ENCODE measurements at regions not wholly inside any gene's neighbourhood (a gene's known extent, or its start where the extent isn't known, plus 50 kb on each side); places are given as distances from the start of the nearest gene placed in this dataset.

DNA sequence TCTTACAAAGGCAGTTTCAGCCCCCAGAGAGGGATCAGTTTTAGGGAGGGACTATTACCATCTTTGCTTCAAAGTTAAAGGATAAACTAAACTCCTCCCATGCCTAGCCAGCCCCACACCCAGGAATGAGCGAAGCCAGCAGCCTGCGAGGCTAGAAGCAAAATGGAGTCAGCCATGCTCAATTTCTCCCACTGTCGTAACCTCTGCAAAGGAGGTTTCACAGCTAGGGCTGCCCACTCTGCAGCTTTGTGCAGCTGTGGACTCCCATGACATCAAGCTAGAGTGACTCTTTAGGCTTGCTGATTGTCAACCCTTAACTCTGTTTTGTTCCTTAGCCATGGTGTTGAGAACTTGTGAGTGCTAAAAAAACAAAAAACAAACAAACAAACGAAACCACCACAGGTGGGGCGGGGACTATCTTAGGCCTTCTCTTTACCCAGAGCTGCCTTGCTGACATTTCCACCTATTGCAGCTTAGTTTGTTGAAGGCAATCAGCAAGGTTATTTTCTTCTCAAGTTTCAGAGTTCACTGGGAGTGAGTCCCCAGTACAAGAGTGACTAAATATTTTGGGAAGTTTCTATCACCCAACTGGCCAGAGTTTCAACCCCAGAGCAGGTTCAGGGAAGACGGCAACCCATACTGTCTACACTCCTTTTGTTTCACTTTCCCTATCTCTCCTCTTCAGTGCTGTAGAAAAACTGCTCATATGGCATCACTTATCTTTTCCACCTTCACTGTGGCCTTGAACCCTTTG is 592.1 kb downstream of the XIRP2 start:
- DNase-seq = no peak
- H3K36me3 Mint-ChIP-seq (ENCODE audit: low read depth) = no peaks in the 10 kb centered on the region
- no peaks in the 10 kb centered on the region for H3K4me1 Mint-ChIP-seq (ENCODE audit: low read depth)
- H3K4me3 Mint-ChIP-seq = no peak overlapping the region
- no peaks in the 10 kb centered on the region for H3K27me3 Mint-ChIP-seq (ENCODE audit: insufficient read depth)
- TF ChIP-seq, protein P1, sequence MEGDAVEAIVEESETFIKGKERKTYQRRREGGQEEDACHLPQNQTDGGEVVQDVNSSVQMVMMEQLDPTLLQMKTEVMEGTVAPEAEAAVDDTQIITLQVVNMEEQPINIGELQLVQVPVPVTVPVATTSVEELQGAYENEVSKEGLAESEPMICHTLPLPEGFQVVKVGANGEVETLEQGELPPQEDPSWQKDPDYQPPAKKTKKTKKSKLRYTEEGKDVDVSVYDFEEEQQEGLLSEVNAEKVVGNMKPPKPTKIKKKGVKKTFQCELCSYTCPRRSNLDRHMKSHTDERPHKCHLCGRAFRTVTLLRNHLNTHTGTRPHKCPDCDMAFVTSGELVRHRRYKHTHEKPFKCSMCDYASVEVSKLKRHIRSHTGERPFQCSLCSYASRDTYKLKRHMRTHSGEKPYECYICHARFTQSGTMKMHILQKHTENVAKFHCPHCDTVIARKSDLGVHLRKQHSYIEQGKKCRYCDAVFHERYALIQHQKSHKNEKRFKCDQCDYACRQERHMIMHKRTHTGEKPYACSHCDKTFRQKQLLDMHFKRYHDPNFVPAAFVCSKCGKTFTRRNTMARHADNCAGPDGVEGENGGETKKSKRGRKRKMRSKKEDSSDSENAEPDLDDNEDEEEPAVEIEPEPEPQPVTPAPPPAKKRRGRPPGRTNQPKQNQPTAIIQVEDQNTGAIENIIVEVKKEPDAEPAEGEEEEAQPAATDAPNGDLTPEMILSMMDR (IDR thresholded peaks at IDR 0.05) = no peak
- H3K9me3 Mint-ChIP-seq = peaks cover 41% of the 10 kb centered on the region
- no peak overlapping the region for H3K27ac Mint-ChIP-seq

DNA sequence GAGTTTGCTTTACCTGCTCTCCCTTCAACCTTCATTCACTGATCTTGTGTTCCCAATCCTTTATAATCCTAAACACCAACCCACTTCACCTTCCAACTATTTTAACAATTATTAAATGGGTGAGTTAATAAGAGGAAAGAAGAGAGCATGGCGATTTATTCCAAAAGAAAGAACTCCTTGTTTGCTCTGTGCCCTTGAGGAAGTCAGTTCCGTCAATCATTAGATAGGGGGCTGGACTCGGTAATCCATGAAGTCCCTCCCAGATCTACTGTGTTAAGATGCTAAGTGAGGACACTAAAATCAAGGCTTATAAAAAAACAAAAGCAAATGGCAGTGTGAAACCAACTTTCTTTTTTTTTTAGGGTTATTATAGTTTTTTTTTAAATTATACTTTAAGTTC is 589.9 kb downstream of the XIRP2 start:
- Mint-ChIP-seq H3K4me3 (no peak overlapping the region), H3K36me3 (ENCODE audit: low read depth) (no peaks in the 10 kb centered on the region), H3K27me3 (ENCODE audit: insufficient read depth) (no peaks in the 10 kb centered on the region), H3K4me1 (ENCODE audit: low read depth) (no peaks in the 10 kb centered on the region), H3K27ac (no peak overlapping the region), H3K9me3 (peaks cover 41% of the 10 kb centered on the region)
- TF ChIP-seq, protein P1 (IDR thresholded peaks at IDR 0.05) = no peak
- no peak for DNase-seq

GRCh38 chr2:167475791-167476190 is 587.5 kb downstream of the XIRP2 start:
- H3K4me1 Mint-ChIP-seq (ENCODE audit: low read depth) = no peaks in the 10 kb centered on the region
- H3K27ac Mint-ChIP-seq = no peak overlapping the region
- no peak for DNase-seq
- H3K36me3 Mint-ChIP-seq (ENCODE audit: low read depth) = no peaks in the 10 kb centered on the region
- H3K27me3 Mint-ChIP-seq (ENCODE audit: insufficient read depth) = no peaks in the 10 kb centered on the region
- TF ChIP-seq, protein P1 (IDR thresholded peaks at IDR 0.05) = no peak
- peaks cover 38% of the 10 kb centered on the region for H3K9me3 Mint-ChIP-seq
- H3K4me3 Mint-ChIP-seq = no peak overlapping the region

DNA sequence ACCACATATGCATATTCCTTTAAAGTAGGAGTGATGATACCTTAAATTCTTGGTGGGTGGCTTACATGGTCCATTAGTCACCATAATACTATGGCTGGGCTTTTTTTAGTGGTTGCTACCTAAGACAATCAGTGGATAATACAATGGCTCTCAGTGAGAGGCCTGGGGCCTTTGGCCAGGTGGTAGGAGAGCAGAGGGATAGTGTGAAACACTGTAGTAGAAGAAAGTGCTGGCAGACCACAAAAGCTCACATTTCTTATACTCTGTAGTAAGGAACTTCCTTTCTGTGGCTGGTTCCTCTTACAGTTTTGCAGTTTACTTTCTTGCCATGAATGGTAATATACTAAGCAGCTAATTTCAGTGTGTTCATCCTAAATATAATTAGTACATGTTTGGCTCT is 583.5 kb downstream of the XIRP2 start:
- Mint-ChIP-seq H3K9me3 (peaks cover 36% of the 10 kb centered on the region), H3K4me1 (ENCODE audit: low read depth) (no peaks in the 10 kb centered on the region), H3K27ac (no peak overlapping the region), H3K36me3 (ENCODE audit: low read depth) (no peaks in the 10 kb centered on the region), H3K27me3 (ENCODE audit: insufficient read depth) (no peaks in the 10 kb centered on the region), H3K4me3 (no peak overlapping the region)
- TF ChIP-seq, protein P1 (IDR thresholded peaks at IDR 0.05) = no peak
- no peak for DNase-seq

DNA sequence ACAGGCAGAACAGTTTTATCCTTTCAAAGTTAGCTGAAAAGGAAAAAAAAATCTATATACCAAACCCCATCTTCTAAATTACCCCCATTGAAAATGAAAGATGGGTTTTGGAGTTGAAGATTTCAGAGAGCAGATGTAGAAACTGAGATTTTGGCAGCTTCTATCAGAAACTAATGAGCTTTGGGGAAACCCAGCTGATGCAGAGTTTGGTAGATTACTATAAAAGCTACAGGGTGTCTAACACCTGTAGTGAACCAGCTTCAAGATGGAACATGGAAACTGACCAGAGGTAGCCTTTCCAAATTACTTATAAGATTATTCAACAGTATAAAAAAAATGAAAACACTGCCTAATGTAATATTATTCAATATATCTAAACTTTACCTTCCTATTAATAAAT is 583.1 kb downstream of the XIRP2 start:
- DNase-seq = no peak
- Mint-ChIP-seq H3K27me3 (ENCODE audit: insufficient read depth) (no peaks in the 10 kb centered on the region), H3K36me3 (ENCODE audit: low read depth) (no peaks in the 10 kb centered on the region), H3K4me3 (no peak overlapping the region), H3K9me3 (peaks cover 32% of the 10 kb centered on the region), H3K27ac (no peak overlapping the region), H3K4me1 (ENCODE audit: low read depth) (no peaks in the 10 kb centered on the region)
- TF ChIP-seq, protein P1 (IDR thresholded peaks at IDR 0.05) = no peak

Measured in HFFc6 (cell line).